HFFc6 (cell line): ENCODE measurements at regions not wholly inside any gene's neighbourhood (a gene's known extent, or its start where the extent isn't known, plus 50 kb on each side); places are given as distances from the start of the nearest gene placed in this dataset.

Experiments used
- DNase-seq: peaks from one replicate; pipeline ENCODE4 v3.0.0-alpha.2; 2018
- H3K27ac Mint-ChIP-seq: 2 replicates; pipeline ENCODE4 v1.8.0; 2020; ENCODE audit warnings: mild to moderate bottlenecking, mixed read lengths
- H3K27me3 Mint-ChIP-seq: 2 replicates; pipeline ENCODE4 v1.8.0; 2021; ENCODE audit warnings: mild to moderate bottlenecking, moderate library complexity, mixed read lengths; ENCODE audit not compliant: insufficient read depth
- H3K36me3 Mint-ChIP-seq: 2 replicates; pipeline ENCODE4 v1.8.0; 2021; ENCODE audit warnings: low read depth, mixed read lengths
- H3K4me1 Mint-ChIP-seq: 2 replicates; pipeline ENCODE4 v1.8.0; 2020; ENCODE audit warnings: low read depth, mixed read lengths
- H3K4me3 Mint-ChIP-seq: 2 replicates; pipeline ENCODE4 v1.8.0; 2020; ENCODE audit warnings: mild to moderate bottlenecking, moderate library complexity, mixed read lengths
- H3K9me3 Mint-ChIP-seq: 2 replicates; pipeline ENCODE4 v1.8.0; 2020; ENCODE audit warnings: mild to moderate bottlenecking, mixed read lengths
- CTCF ChIP-seq: fragments of 200-600 bp; sonication (generic); IDR thresholded peaks from 2 replicates; pipeline ENCODE4 v1.5.0; 2021; ENCODE audit warnings: antibody characterized with exemption, mild to moderate bottlenecking

- DNase-seq = no peak
- Mint-ChIP-seq H3K9me3 (no peaks in the 10 kb centered on the region), H3K36me3 (peaks cover 9% of the 10 kb centered on the region), H3K27me3 (no peaks in the 10 kb centered on the region; the same call in 1 of the 2 replicates), H3K27ac (peak overlapping the region; percentile 35), H3K4me1 (peaks cover 44% of the 10 kb centered on the region), H3K4me3 (no peak overlapping the region)
- no peak for TF ChIP-seq CTCF
Observed at GRCh38 chr22:42180349-42180842, 49.8 kb upstream of the CYP2D6 start.
